Dendritic cell treated with granulocyte-macrophage colony-stimulating factor and Interleukin-4, amounts not matched to agents 40 ng/mL and 50 ng/mL, for 4 days (primary cell): ENCODE measurements at regions not wholly inside any gene's neighbourhood (a gene's known extent, or its start where the extent isn't known, plus 50 kb on each side); places are given as distances from the start of the nearest gene placed in this dataset.

Experiments used
- H3K27ac Mint-ChIP-seq: one replicate; pipeline ENCODE4 v1.8.0; 2022; ENCODE audit warnings: mild to moderate bottlenecking, mixed read lengths
- H3K27me3 Mint-ChIP-seq: one replicate; pipeline ENCODE4 v1.8.0; 2022; ENCODE audit warnings: mild to moderate bottlenecking, mixed read lengths
- H3K36me3 Mint-ChIP-seq: one replicate; pipeline ENCODE4 v1.8.0; 2022; ENCODE audit warnings: low read depth, mixed read lengths
- H3K4me1 Mint-ChIP-seq: one replicate; pipeline ENCODE4 v1.8.0; 2022; ENCODE audit warnings: low read depth, mixed read lengths
- H3K4me3 Mint-ChIP-seq: one replicate; pipeline ENCODE4 v1.8.0; 2022; ENCODE audit warnings: mild to moderate bottlenecking, moderate library complexity, mixed read lengths
- H3K9me3 Mint-ChIP-seq: one replicate; pipeline ENCODE4 v1.8.0; 2022; ENCODE audit warnings: mixed read lengths
- intact Hi-C: fragments of 100-400 bp; cut with micrococcal nuclease; formaldehyde crosslinking; loops from one replicate; pipeline ENCODE4 v1.15.0; 2022

GRCh38 chr13:80054806-80055205 lies 286.1 kb downstream of the SPRY2 start:
- H3K27ac Mint-ChIP-seq: no peak overlapping the region
- intact Hi-C loops: no loop called here
- peaks cover 29% of the 10 kb centered on the region for H3K9me3 Mint-ChIP-seq
- peaks cover 3% of the 10 kb centered on the region for H3K27me3 Mint-ChIP-seq
- peaks cover 17% of the 10 kb centered on the region for H3K4me1 Mint-ChIP-seq
- H3K4me3 Mint-ChIP-seq: no peak overlapping the region
- H3K36me3 Mint-ChIP-seq: no peaks in the 10 kb centered on the region

DNA sequence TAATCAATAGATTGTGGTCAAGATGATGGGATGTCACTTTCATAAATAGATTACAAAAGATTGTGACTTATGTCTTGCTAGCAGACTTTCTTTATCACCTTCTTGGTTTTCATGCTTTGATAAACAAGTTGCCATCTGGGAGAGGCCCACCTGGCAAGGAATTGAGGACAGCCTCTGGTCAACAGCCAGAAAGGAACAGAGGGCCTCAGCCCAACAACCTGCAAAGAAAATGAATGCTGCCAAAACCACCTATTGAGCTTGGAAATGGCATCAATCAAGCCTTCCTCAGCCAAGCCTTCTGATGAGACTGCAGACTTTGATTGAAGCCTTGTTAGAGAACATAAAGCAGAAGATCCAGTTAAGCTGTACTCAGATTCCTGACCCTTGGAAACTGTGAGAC lies 288.6 kb downstream of the SPRY2 start:
- Mint-ChIP-seq H3K9me3 (peaks cover 29% of the 10 kb centered on the region), H3K27ac (no peak overlapping the region), H3K27me3 (peaks cover 8% of the 10 kb centered on the region), H3K4me3 (no peak overlapping the region), H3K36me3 (no peaks in the 10 kb centered on the region), H3K4me1 (peaks cover 27% of the 10 kb centered on the region)
- intact Hi-C loops: no loop called here

DNA sequence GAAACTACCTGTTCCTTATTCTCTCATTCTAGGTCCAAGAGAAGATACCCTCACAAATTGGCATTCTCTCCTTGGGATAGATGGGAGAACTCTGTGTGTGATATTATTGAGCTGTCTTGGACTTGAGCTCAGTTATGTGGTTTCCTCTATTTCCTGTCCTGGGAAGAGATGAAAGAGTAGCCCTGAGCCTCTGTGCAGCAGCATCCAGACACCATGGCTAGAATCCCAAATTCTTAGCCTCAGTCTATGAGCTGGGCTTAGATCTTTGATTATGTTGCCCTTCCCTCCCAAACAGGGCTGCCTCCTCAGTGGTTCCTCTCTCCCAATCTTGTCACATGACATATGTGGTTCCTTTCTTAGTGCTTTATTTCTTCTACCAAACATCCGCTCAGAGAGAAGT lies 290.7 kb downstream of the SPRY2 start:
- no peak overlapping the region for H3K4me3 Mint-ChIP-seq

DNA sequence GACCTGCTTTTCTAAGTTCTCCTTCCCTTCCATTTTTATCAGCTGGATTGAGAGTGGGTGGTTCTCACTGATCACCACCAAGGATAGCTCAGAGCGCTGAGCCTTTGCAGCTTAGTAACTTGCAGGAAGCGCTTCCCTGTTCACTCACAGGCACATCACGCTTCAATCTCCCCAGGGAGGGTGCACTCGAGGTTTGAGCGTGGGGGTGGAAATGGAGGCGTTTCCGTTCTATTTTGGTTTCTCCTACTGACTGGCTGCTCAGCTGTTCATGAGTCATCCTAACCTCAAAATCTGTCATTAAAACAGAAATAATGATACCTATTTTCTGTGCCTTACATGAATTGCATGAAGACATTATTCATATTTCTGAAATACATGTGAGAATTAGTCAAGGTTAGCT lies 292.1 kb downstream of the SPRY2 start:
- Mint-ChIP-seq H3K4me1 (peaks cover 34% of the 10 kb centered on the region), H3K27me3 (peaks cover 12% of the 10 kb centered on the region), H3K9me3 (peaks cover 33% of the 10 kb centered on the region), H3K4me3 (no peak overlapping the region), H3K36me3 (no peaks in the 10 kb centered on the region), H3K27ac (no peak overlapping the region)
- intact Hi-C loops: no loop called here

More for the DNA sequence above, 290.7 kb downstream of the SPRY2 start:
- Mint-ChIP-seq H3K4me1 (peaks cover 34% of the 10 kb centered on the region), H3K9me3 (peaks cover 29% of the 10 kb centered on the region), H3K36me3 (no peaks in the 10 kb centered on the region), H3K27me3 (peaks cover 13% of the 10 kb centered on the region), H3K27ac (no peak overlapping the region)
- intact Hi-C loops: no loop called here

DNA sequence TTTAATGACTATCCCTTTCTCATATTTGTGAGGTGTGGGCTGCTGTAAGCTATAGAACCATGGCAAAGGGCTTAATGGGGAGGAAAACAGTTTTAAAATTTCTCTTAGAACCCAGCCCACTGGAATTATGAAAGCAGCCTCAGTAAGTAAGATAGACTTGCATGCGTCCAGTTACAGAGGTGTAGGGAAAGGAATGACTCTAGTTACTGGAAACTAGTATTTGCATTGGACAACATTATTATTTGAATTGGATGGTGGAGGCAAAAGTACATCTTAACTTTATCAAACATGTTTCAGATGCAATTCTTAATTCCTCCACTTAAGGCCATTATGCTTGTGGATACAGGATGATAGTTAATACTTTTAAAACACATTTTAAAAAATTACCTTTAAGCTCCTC lies 292.9 kb downstream of the SPRY2 start:
- Mint-ChIP-seq H3K9me3 (peaks cover 28% of the 10 kb centered on the region), H3K36me3 (no peaks in the 10 kb centered on the region), H3K27me3 (peaks cover 10% of the 10 kb centered on the region), H3K4me1 (peaks cover 34% of the 10 kb centered on the region), H3K27ac (no peak overlapping the region), H3K4me3 (no peak overlapping the region)
- intact Hi-C loops: no loop called here

DNA sequence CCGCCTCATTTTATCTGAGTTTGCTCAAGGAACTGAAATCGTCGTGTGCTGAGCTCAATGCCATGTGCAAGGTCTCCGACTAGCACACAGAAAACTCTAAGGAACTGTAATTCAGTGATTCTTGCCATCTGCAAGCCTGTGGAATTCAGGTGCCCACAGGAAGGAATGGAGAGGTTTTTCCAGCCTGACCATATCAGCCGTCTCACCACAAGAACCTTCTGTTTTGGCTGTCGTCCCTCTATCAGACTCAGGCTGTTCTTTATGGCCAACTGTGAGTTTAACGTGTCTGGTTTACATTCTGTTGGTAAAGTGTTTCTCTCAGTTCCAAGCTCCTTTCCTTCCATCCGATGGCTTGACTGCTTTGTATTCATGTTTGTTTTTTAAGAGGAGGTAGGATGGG lies 293.5 kb downstream of the SPRY2 start:
- Mint-ChIP-seq H3K27ac (no peak overlapping the region), H3K4me1 (peaks cover 40% of the 10 kb centered on the region), H3K36me3 (no peaks in the 10 kb centered on the region), H3K9me3 (peaks cover 21% of the 10 kb centered on the region), H3K4me3 (no peak overlapping the region), H3K27me3 (peaks cover 10% of the 10 kb centered on the region)
- intact Hi-C loops: no loop called here

GRCh38 chr13:80040981-80041317 lies 300.0 kb downstream of the SPRY2 start:
- H3K9me3 Mint-ChIP-seq: peaks cover 9% of the 10 kb centered on the region
- no peak overlapping the region for H3K4me3 Mint-ChIP-seq
- no peak overlapping the region for H3K27ac Mint-ChIP-seq
- no peaks in the 10 kb centered on the region for H3K36me3 Mint-ChIP-seq
- H3K4me1 Mint-ChIP-seq: peaks cover 54% of the 10 kb centered on the region
- intact Hi-C loops: no loop called here
- H3K27me3 Mint-ChIP-seq: peaks cover 2% of the 10 kb centered on the region

GRCh38 chr13:80040196-80040980 lies 300.5 kb downstream of the SPRY2 start:
- Mint-ChIP-seq H3K27me3 (no peaks in the 10 kb centered on the region), H3K4me1 (peaks cover 51% of the 10 kb centered on the region), H3K4me3 (no peak overlapping the region), H3K27ac (no peak overlapping the region), H3K36me3 (no peaks in the 10 kb centered on the region), H3K9me3 (peaks cover 9% of the 10 kb centered on the region)
- intact Hi-C loops: no loop called here

GRCh38 chr13:80039000-80039399 lies 301.9 kb downstream of the SPRY2 start:
- Mint-ChIP-seq H3K36me3 (no peaks in the 10 kb centered on the region), H3K4me1 (peaks cover 53% of the 10 kb centered on the region), H3K4me3 (no peak overlapping the region), H3K27ac (no peak overlapping the region), H3K9me3 (peaks cover 3% of the 10 kb centered on the region), H3K27me3 (no peaks in the 10 kb centered on the region)
- intact Hi-C loops: loop anchor here (5.0 to 10.0 kb wide), 4 partner anchors 128 to 406 kb away; partner anchors contain the start of gene SPRY2

DNA sequence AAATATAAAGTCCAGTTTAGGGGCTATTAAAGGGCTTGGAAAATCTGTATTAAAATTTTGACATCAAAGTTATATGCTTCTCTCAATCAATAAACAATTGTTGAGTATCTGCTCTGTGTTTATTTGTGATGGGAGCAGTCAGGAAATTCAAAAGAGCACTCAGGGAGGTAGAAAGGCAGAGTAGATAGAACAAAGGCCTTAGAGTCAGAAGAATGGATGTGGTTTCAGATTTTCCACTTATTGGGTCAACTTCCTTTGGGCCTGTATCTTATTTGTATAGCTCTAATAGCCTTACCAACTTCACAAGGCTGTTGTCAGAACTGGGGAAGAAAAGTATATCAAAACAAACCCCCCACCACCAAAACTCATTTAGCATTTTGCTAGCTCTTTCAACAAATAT lies 302.6 kb downstream of the SPRY2 start:
- no peaks in the 10 kb centered on the region for H3K27me3 Mint-ChIP-seq
- H3K27ac Mint-ChIP-seq: no peak overlapping the region
- H3K4me1 Mint-ChIP-seq: peaks cover 57% of the 10 kb centered on the region
- no peak overlapping the region for H3K4me3 Mint-ChIP-seq
- intact Hi-C loops: loop anchor here (5.0 to 10.0 kb wide), 4 partner anchors 129 to 406 kb away; partner anchors contain the start of gene SPRY2
- no peaks in the 10 kb centered on the region for H3K9me3 Mint-ChIP-seq
- no peaks in the 10 kb centered on the region for H3K36me3 Mint-ChIP-seq

DNA sequence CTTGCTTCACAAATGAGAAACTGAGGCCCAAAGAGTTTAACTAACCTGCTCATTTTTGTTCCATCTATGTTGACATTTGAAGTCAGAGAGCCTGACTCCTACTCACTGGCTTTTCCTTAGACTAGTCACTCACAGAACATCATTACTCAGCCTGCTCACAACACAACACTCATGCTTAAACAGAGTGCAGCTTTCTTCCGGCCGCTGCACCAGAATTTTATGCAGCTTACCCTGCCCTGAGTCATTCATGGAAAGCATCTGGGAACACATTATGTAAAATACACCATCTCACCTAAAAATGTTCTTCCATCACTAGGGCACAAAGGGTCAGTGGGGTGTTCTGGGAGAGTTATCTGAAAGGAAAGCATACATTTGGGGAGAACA lies 303.4 kb downstream of the SPRY2 start:
- intact Hi-C loops: loop anchor here (5.0 to 10.0 kb wide), 4 partner anchors 130 to 407 kb away; partner anchors contain the start of gene SPRY2
- Mint-ChIP-seq H3K4me1 (peaks cover 52% of the 10 kb centered on the region), H3K27me3 (no peaks in the 10 kb centered on the region), H3K9me3 (no peaks in the 10 kb centered on the region), H3K4me3 (no peak overlapping the region), H3K36me3 (no peaks in the 10 kb centered on the region), H3K27ac (no peak overlapping the region)

DNA sequence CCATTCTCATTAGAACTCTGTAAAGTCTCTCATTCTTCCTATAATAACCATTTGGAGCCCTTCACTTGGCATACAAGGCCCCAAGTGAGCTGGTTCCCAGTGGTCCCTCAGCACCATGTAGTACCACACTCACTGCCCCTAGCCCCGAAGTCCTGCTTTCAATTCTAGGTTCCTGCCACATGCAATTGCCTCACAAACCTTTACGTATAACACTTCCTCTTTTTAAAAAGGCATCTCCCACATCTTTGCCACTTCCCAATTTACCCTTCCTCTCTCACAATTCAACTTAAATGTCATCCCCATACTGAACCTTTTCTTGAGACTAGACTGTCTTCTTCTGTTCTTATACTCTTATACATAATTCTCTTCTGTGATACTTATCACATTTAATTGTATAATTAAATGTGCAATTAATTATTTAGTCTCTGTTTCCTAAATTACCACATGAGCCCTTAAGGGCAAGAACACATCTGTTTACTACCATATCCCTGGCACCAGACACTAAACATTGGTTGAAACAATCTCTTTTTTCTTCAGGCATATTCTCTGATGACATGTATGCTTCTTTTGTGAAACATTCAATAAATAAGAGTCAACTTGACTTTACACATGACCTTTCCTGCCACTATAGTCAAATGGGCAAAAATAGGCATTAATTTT lies 304.0 kb downstream of the SPRY2 start:
- Mint-ChIP-seq H3K4me3 (peak overlapping the region; percentile 14), H3K4me1 (peaks cover 47% of the 10 kb centered on the region), H3K27ac (peak overlapping the region; percentile 61), H3K36me3 (no peaks in the 10 kb centered on the region), H3K9me3 (no peaks in the 10 kb centered on the region), H3K27me3 (no peaks in the 10 kb centered on the region)
- intact Hi-C loops: loop anchor here (5.0 to 10.0 kb wide), 4 partner anchors 130 to 408 kb away; partner anchors contain the start of gene SPRY2

GRCh38 chr13:80035096-80035495 lies 305.8 kb downstream of the SPRY2 start:
- Mint-ChIP-seq H3K9me3 (no peaks in the 10 kb centered on the region), H3K4me3 (no peak overlapping the region), H3K36me3 (no peaks in the 10 kb centered on the region), H3K27me3 (no peaks in the 10 kb centered on the region), H3K27ac (no peak overlapping the region), H3K4me1 (peaks cover 40% of the 10 kb centered on the region)
- intact Hi-C loops: loop anchor here (5.0 to 10.0 kb wide), 4 partner anchors 132 to 410 kb away; partner anchors contain the start of gene SPRY2

DNA sequence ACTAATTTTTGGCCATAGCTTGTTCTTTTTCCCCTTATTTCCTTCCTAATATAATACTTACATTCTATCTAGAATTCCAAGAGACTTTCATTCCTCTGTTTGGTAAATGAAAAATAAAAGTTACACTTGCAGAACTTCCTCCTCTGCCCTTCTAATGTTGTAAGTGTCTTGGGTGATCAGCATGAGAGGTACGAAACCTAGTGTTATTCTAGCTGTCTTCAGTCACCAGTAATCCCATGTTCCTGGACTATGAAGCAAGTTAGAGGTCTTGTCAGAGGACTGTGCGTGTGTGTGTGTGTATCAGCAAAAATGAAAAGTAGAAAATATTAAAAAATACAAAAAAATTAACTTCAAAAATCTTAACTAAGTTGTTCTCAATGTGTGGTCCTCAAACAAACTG lies 307.0 kb downstream of the SPRY2 start:
- intact Hi-C loops: loop anchor here (10.0 kb wide), 2 partner anchors 219 to 411 kb away; no protein-coding TSS in a partner anchor
- Mint-ChIP-seq H3K36me3 (no peaks in the 10 kb centered on the region), H3K4me3 (no peak overlapping the region), H3K4me1 (peaks cover 37% of the 10 kb centered on the region), H3K9me3 (no peaks in the 10 kb centered on the region), H3K27ac (no peak overlapping the region), H3K27me3 (no peaks in the 10 kb centered on the region)
